ENCODE measurements at regions not wholly inside any gene's neighbourhood (a gene's known extent, or its start where the extent isn't known, plus 50 kb on each side); places are given as distances from the start of the nearest gene placed in this dataset.

- Histone ChIP-seq H4K91ac (ENCODE audit: insufficient read depth, low read depth, low read length) (no peak overlapping the region), H3K14ac (replicated peaks; ENCODE audit: low read depth, low read length) (no peak overlapping the region), H3K23ac (ENCODE audit: low read depth, low read length) (no peak overlapping the region), H3K18ac (ENCODE audit: low read depth, low read length) (no peak overlapping the region), H2BK15ac (ENCODE audit: low read depth, low read length) (no peak overlapping the region), H3K56ac (ENCODE audit: extremely low read depth, insufficient read depth, low read length) (no peak overlapping the region), H3K4me2 (ENCODE audit: low read depth, low read length) (no peak overlapping the region), H4K20me1 (ENCODE audit: insufficient read depth, low read length) (no peaks in the 10 kb centered on the region), H2AK9ac (replicated peaks; ENCODE audit: low read depth, low read length, poor library complexity) (no peak overlapping the region), H2BK5ac (ENCODE audit: low read depth, low read length, poor library complexity, severe bottlenecking) (no peak overlapping the region), H2AFZ (replicated peaks; ENCODE audit: low read length, poor library complexity) (no peak overlapping the region), H2BK20ac (ENCODE audit: low read depth, low read length) (no peak overlapping the region), H2BK120ac (ENCODE audit: low read depth, low read length) (no peak overlapping the region), H4K5ac (ENCODE audit: low read depth, low read length) (no peak overlapping the region), H3K79me1 (ENCODE audit: low read depth in 1 of 2, low read length in 2 of 2) (no peaks in the 10 kb centered on the region), H3K27ac (ENCODE audit: insufficient read depth, low read length) (no peak overlapping the region), H3K4me1 (ENCODE audit: control insufficient read depth, insufficient read depth, low read length) (no peaks in the 10 kb centered on the region), H3K9me1 (ENCODE audit: insufficient read depth, low read length) (no peaks in the 10 kb centered on the region), H4K8ac (ENCODE audit: low read depth in 2 of 2, low read length in 2 of 2) (no peak overlapping the region), H3K4me3 (ENCODE audit: insufficient read depth, low read depth, low read length) (no peak overlapping the region), H3K36me3 (ENCODE audit: control insufficient read depth, insufficient read depth, low read length) (no peaks in the 10 kb centered on the region), H3K27me3 (ENCODE audit: control insufficient read depth, insufficient read depth, low read length) (no peaks in the 10 kb centered on the region), H2AK5ac (ENCODE audit: low read depth, low read length) (no peak overlapping the region), H3K9ac (ENCODE audit: low read depth, low read length) (no peak overlapping the region), H3K4ac (ENCODE audit: low read depth, low read length) (no peak overlapping the region), H3K9me3 (ENCODE audit: control insufficient read depth, insufficient read depth, low read length) (peaks cover 2% of the 10 kb centered on the region; the same call in 1 of the 2 replicates)
- POLR2A ChIA-PET (ENCODE audit: unreplicated experiment) = no interaction called here
- TF ChIP-seq ELK1 (IDR thresholded peaks at IDR 0.05; ENCODE audit: borderline replicate concordance, low read depth, low read length) = no peak
- TF ChIP-seq MXI1 (IDR thresholded peaks at IDR 0.05; ENCODE audit: borderline replicate concordance, low read depth, low read length) = no peak
- TF ChIP-seq POLR2A (IDR thresholded peaks at IDR 0.05; ENCODE audit: low read depth, low read length) = no peak
- no peak for TF ChIP-seq CTCF (conservative IDR thresholded peaks at IDR 0.05; ENCODE audit: low read depth, low read length)
- no peak for TF ChIP-seq CEBPB (IDR thresholded peaks at IDR 0.05; ENCODE audit: low read depth, low read length)
- TF ChIP-seq RCOR1 (IDR thresholded peaks at IDR 0.05; ENCODE audit: insufficient replicate concordance, low read length) = no peak
- no peak for TF ChIP-seq CHD1 (IDR thresholded peaks at IDR 0.05; ENCODE audit: low read depth, low read length)
- no peak for TF ChIP-seq RAD21 (IDR thresholded peaks at IDR 0.05; ENCODE audit: low read length)
- TF ChIP-seq MAFK (IDR thresholded peaks at IDR 0.05; ENCODE audit: low read depth, low read length) = no peak
- no peak for TF ChIP-seq FOS (IDR thresholded peaks at IDR 0.05; ENCODE audit: low read depth, low read length)
- TF ChIP-seq MAZ (IDR thresholded peaks at IDR 0.05; ENCODE audit: borderline replicate concordance, low read depth, low read length) = no peak
- no peak for TF ChIP-seq SMC3 (IDR thresholded peaks at IDR 0.05; ENCODE audit: low read depth, low read length)
- TF ChIP-seq, protein P1, sequence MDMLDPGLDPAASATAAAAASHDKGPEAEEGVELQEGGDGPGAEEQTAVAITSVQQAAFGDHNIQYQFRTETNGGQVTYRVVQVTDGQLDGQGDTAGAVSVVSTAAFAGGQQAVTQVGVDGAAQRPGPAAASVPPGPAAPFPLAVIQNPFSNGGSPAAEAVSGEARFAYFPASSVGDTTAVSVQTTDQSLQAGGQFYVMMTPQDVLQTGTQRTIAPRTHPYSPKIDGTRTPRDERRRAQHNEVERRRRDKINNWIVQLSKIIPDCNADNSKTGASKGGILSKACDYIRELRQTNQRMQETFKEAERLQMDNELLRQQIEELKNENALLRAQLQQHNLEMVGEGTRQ (IDR thresholded peaks at IDR 0.05; ENCODE audit: low read depth, low read length) = no peak
- no TSS peak for BruUV-seq (replicated peaks)
- in situ Hi-C loops (cut with MboI; ENCODE audit: low sequenced_read_pairs) = no loop called here
- CTCF ChIA-PET = no interaction called here
- no peak for DNase-seq
- intact Hi-C loops (cut with micrococcal nuclease) = no loop called here
- dilution Hi-C loops (cut with HindIII; ENCODE audit: low sequenced_read_pairs, unreplicated experiment) = no loop called here
- ATAC-seq (ENCODE audit: low read depth) = no peak
- WGBS, 2 experiments (ENCODE audit: extremely low coverage in 2 of 2, insufficient read length in 1 of 2) = 86% methylated on average over 2 of the region's 13 CpGs; no CpG with 5 or more reads in 1 of the 2 experiments
Observed at GRCh38 chr4:130632731-130633604, 1537.0 kb downstream of the C4orf33 start.

Data from IMR-90 (cell line).